DMS114 treated with DMSO at 0.1 percent for 48 hours (cell line): ENCODE measurements at regions not wholly inside any gene's neighbourhood (a gene's known extent, or its start where the extent isn't known, plus 50 kb on each side); places are given as distances from the start of the nearest gene placed in this dataset.

Source experiments
- DNase-seq: peaks from one replicate; lab custom pipeline; 2025; ENCODE audit not compliant: unreplicated experiment; lab: John Stamatoyannopoulos, UW

- no peak for DNase-seq
Measured at GRCh38 chrX:38988301-38988700, 187.0 kb downstream of the MID1IP1 start.

GRCh38 chrX:38989076-38989475, 187.8 kb downstream of the MID1IP1 start:
- no peak for DNase-seq

- no peak for DNase-seq
Measured at GRCh38 chrX:38991656-38992440, 190.6 kb downstream of the MID1IP1 start.

GRCh38 chrX:38992441-38993096, 191.3 kb downstream of the MID1IP1 start:
- DNase-seq, result no peak

GRCh38 chrX:38993500-38993899, 192.2 kb downstream of the MID1IP1 start:
- DNase-seq, result no peak

GRCh38 chrX:38999099-38999498, 197.8 kb downstream of the MID1IP1 start:
- DNase-seq, result no peak

- no peak for DNase-seq
Measured at GRCh38 chrX:38999967-39000745, 198.9 kb downstream of the MID1IP1 start.

GRCh38 chrX:39000802-39001201, 199.5 kb downstream of the MID1IP1 start:
- DNase-seq, result no peak

GRCh38 chrX:39002466-39002865, 201.2 kb downstream of the MID1IP1 start:
- no peak for DNase-seq

- DNase-seq, result no peak
Measured at GRCh38 chrX:39008549-39008948, 207.3 kb downstream of the MID1IP1 start.

GRCh38 chrX:39011454-39012221, 210.4 kb downstream of the MID1IP1 start:
- DNase-seq, result no peak

GRCh38 chrX:39012621-39013111, 211.4 kb downstream of the MID1IP1 start:
- no peak for DNase-seq

- DNase-seq, result no peak
Measured at GRCh38 chrX:39016556-39016955, 215.3 kb downstream of the MID1IP1 start.

GRCh38 chrX:39017077-39017476, 215.8 kb downstream of the MID1IP1 start:
- no peak for DNase-seq

GRCh38 chrX:39017716-39018115, 216.5 kb downstream of the MID1IP1 start:
- DNase-seq, result no peak

- DNase-seq, result no peak
Measured at GRCh38 chrX:39018541-39018940, 217.3 kb downstream of the MID1IP1 start.

- no peak for DNase-seq
Measured at GRCh38 chrX:39019056-39019455, 217.8 kb downstream of the MID1IP1 start.

GRCh38 chrX:39020051-39020669, 218.9 kb downstream of the MID1IP1 start:
- no peak for DNase-seq

- no peak for DNase-seq
Measured at GRCh38 chrX:39022106-39022505, 220.8 kb downstream of the MID1IP1 start.

- DNase-seq, result no peak
Measured at GRCh38 chrX:39029221-39029620, 228.0 kb downstream of the MID1IP1 start.
